Neural cell (in vitro differentiated cells): ENCODE measurements at regions not wholly inside any gene's neighbourhood (a gene's known extent, or its start where the extent isn't known, plus 50 kb on each side); places are given as distances from the start of the nearest gene placed in this dataset.

Experiments used
- H2AFZ ChIP-seq: fragments of 200-600, 300-800 bp; sonication (generic), shearing (Covaris generic); 2 replicates; pipeline ENCODE4 v1.6.0; 2014; ENCODE audit warnings: low read depth, mild to moderate bottlenecking, antibody characterized with exemption, low read length, moderate library complexity
- H3F3A ChIP-seq: fragments of 200-600 bp; shearing (Covaris generic); 2 replicates; pipeline ENCODE4 v1.6.1; 2016; ENCODE audit warnings: mild to moderate bottlenecking, moderate library complexity, mixed read lengths, antibody characterized with exemption, low read length; ENCODE audit not compliant: insufficient read depth, poor library complexity, severe bottlenecking
- H3K27ac ChIP-seq: fragments of 200-600, 300-800 bp; sonication (generic), shearing (Covaris generic); 2 replicates; pipeline ENCODE4 v1.5.1; 2014; ENCODE audit warnings: mild to moderate bottlenecking, low read length, moderate library complexity
- H3K27me3 ChIP-seq: fragments of 300-800, 200-600 bp; sonication (generic), shearing (Covaris generic); 2 replicates; pipeline ENCODE4 v1.6.0; 2014; ENCODE audit warnings: mild to moderate bottlenecking, low read depth, low read length, moderate library complexity; ENCODE audit not compliant: insufficient read depth
- H3K36me3 ChIP-seq: fragments of 300-800, 200-600 bp; sonication (generic), shearing (Covaris generic); 2 replicates; pipeline ENCODE4 v1.5.1; 2014; ENCODE audit warnings: mild to moderate bottlenecking, antibody characterized with exemption, low read length, moderate library complexity; ENCODE audit not compliant: insufficient read depth
- H3K4me2 ChIP-seq: fragments of 300-800, 200-600 bp; sonication (generic), shearing (Covaris generic); 2 replicates; pipeline ENCODE4 v1.6.0; 2014; ENCODE audit warnings: mild to moderate bottlenecking, low read length
- H3K4me3 ChIP-seq: fragments of 300-800, 200-600 bp; sonication (generic), shearing (Covaris generic); 2 replicates; pipeline ENCODE4 v1.5.1; 2014; ENCODE audit warnings: mild to moderate bottlenecking, low read length, moderate library complexity
- H3K79me2 ChIP-seq: fragments of 200-600 bp; shearing (Covaris generic); replicated peaks from 2 replicates; pipeline ENCODE4 v1.6.0; 2014; ENCODE audit warnings: mild to moderate bottlenecking, low read length, moderate library complexity; ENCODE audit not compliant: insufficient read depth
- H3K9ac ChIP-seq: fragments of 300-800, 200-600 bp; sonication (generic), shearing (Covaris generic); 2 replicates; pipeline ENCODE4 v1.6.1; 2016; ENCODE audit warnings: mild to moderate bottlenecking, low read length, mixed read lengths
- H3K9me2 ChIP-seq: fragments of 200-600 bp; shearing (Covaris generic); 2 replicates; pipeline ENCODE4 v1.6.1; 2016; ENCODE audit warnings: mild to moderate bottlenecking, low read length, mixed read lengths; ENCODE audit not compliant: insufficient read depth
- H3K9me3 ChIP-seq: fragments of 200-600, 300-800 bp; sonication (generic), shearing (Covaris generic); 2 replicates; pipeline ENCODE4 v1.6.1; 2016; ENCODE audit warnings: mild to moderate bottlenecking, mixed run types, low read length, moderate library complexity, mixed read lengths
- H4K20me1 ChIP-seq: fragments of 200-600 bp; shearing (Covaris generic); 2 replicates; pipeline ENCODE4 v1.6.1; 2016; ENCODE audit warnings: mild to moderate bottlenecking, mixed run types; ENCODE audit not compliant: insufficient read depth
- CTCF ChIP-seq: fragments of 450-650 bp; IDR thresholded peaks from 2 replicates; pipeline ENCODE4 v1.5.1; 2014; ENCODE audit warnings: antibody characterized with exemption, mild to moderate bottlenecking, moderate library complexity; ENCODE audit not compliant: poor library complexity, severe bottlenecking
- EP300 ChIP-seq: fragments of 450-650 bp; conservative IDR thresholded peaks from 2 replicates; pipeline ENCODE4 v1.6.1; 2014; ENCODE audit warnings: antibody characterized with exemption, mild to moderate bottlenecking, moderate library complexity; ENCODE audit not compliant: poor library complexity, severe bottlenecking
- EZH2 ChIP-seq: fragments of 200-600, 300-800 bp; shearing (Covaris generic), sonication (generic); IDR thresholded peaks from 2 replicates; pipeline ENCODE4 v1.6.1; 2014; ENCODE audit warnings: antibody characterized with exemption, low read length, borderline replicate concordance, mild to moderate bottlenecking; ENCODE audit not compliant: insufficient read depth, poor library complexity, severe bottlenecking
- MXI1 ChIP-seq: fragments of 450-650 bp; conservative IDR thresholded peaks from 2 replicates; pipeline ENCODE4 v1.6.1; 2014; ENCODE audit warnings: antibody characterized with exemption, mild to moderate bottlenecking; ENCODE audit not compliant: poor library complexity, severe bottlenecking
- POLR2AphosphoS5 ChIP-seq: IDR thresholded peaks from 2 replicates; pipeline ENCODE4 v1.6.1; 2012
- RAD21 ChIP-seq: fragments of 450-650 bp; conservative IDR thresholded peaks from 2 replicates; pipeline ENCODE4 v1.6.1; 2014; ENCODE audit warnings: antibody characterized with exemption, mild to moderate bottlenecking, moderate library complexity
- REST ChIP-seq: IDR thresholded peaks from 2 replicates; pipeline ENCODE4 v1.6.1; 2012; ENCODE audit warnings: borderline replicate concordance
- SMC3 ChIP-seq: fragments of 450-650 bp; conservative IDR thresholded peaks from 2 replicates; pipeline ENCODE4 v1.6.1; 2014; ENCODE audit warnings: antibody characterized with exemption, mild to moderate bottlenecking, moderate library complexity; ENCODE audit not compliant: poor library complexity
- TAF1 ChIP-seq: IDR thresholded peaks from 2 replicates; pipeline ENCODE4 v1.6.1; 2012; ENCODE audit warnings: low read depth

- H3K9ac ChIP-seq, result no peak overlapping the region
- no peak overlapping the region for H3K4me2 ChIP-seq
- no peaks in the 10 kb centered on the region for H3K36me3 ChIP-seq
- H2AFZ ChIP-seq, result no peak overlapping the region
- no peak overlapping the region for H3K27ac ChIP-seq
- H3K4me3 ChIP-seq, result no peak overlapping the region
- no peaks in the 10 kb centered on the region for H3F3A ChIP-seq
- no peaks in the 10 kb centered on the region for H3K27me3 ChIP-seq
- H3K9me3 ChIP-seq, result no peaks in the 10 kb centered on the region
- no peaks in the 10 kb centered on the region for H4K20me1 ChIP-seq
- H3K79me2 ChIP-seq, result no peaks in the 10 kb centered on the region
- no peaks in the 10 kb centered on the region for H3K9me2 ChIP-seq
- TF ChIP-seq CTCF (no peak), EP300 (no peak), TAF1 (no peak), EZH2 (no peak), SMC3 (no peak), REST (no peak), POLR2AphosphoS5 (no peak), RAD21 (no peak), MXI1 (no peak)
Measured at GRCh38 chr17:71380936-71381335, 739.9 kb upstream of the SOX9 start.

- Histone ChIP-seq H2AFZ (no peak overlapping the region), H3K4me3 (no peak overlapping the region), H3K27ac (no peak overlapping the region), H3K9me3 (no peaks in the 10 kb centered on the region), H3F3A (no peaks in the 10 kb centered on the region), H3K27me3 (no peaks in the 10 kb centered on the region), H3K4me2 (no peak overlapping the region), H3K79me2 (no peaks in the 10 kb centered on the region), H3K9ac (no peak overlapping the region), H3K36me3 (no peaks in the 10 kb centered on the region), H3K9me2 (no peaks in the 10 kb centered on the region), H4K20me1 (no peaks in the 10 kb centered on the region)
- TF ChIP-seq TAF1 (no peak), SMC3 (no peak), EP300 (no peak), RAD21 (no peak), CTCF (no peak), REST (no peak), EZH2 (no peak), POLR2AphosphoS5 (no peak), MXI1 (no peak)
Measured at GRCh38 chr17:71383091-71383490, 737.7 kb upstream of the SOX9 start.
